Heart left ventricle (tissue), 13 donors: ENCODE measurements at regions not wholly inside any gene's neighbourhood (a gene's known extent, or its start where the extent isn't known, plus 50 kb on each side); places are given as distances from the start of the nearest gene placed in this dataset.

ENCODE experiments used
- CTCF ChIP-seq, 12 donors: fragments of 200-600 bp; sonication (generic) in 4 of 12; IDR thresholded peaks; one replicate each; pipeline versions ENCODE4 v1.5.0 to v1.8.0; 2018 to 2022; ENCODE audit warnings: antibody characterized with exemption in 12 of 12, mild to moderate bottlenecking in 5 of 12
- POLR2A ChIP-seq, 2 donors: fragments of 450-650 bp; IDR thresholded peaks; one replicate each; pipeline ENCODE4 v1.6.1; 2017; ENCODE audit warnings: antibody characterized with exemption in 2 of 2, mild to moderate bottlenecking in 2 of 2, moderate library complexity in 2 of 2
- donor health status: ischemic (EF 13 %, LVEDD 7.1; RV severe dilation, severe dysfunction).
- donor health status: DM: no; HTN: yes; CAD: no.
- donor health status: DM: no; HTN: no; CAD: no.
- donor health status: ischemic (EF 25% LVEDD 6.9; RV normal size, moderate dysfunction).
- donor health status: ischemic (EF 25% LVEDD 5.7; RV mildly dilated, moderate dysfunction).
- donor health status: ischemic (EF 35%, LVEDD 5.7; RV mildly dilated, moderate dysfunction).
- donor health status: nonischemic (EF 11% LVEDD 7.7; RV severe dilation, severe dysfunction).
- donor health status: DM: yes; HTN: yes; CAD: no.
- donor health status: PGD.
- donor health status: ischemic (EF 29% LVEDD 5.4; RV normal size, mild dysfunction).
- donor health status: nonischemic (EF 23%, LVEDD 6.1; RV moderate dilation, normal function).

GRCh38 chr3:187544326-187544725 is 125.9 kb downstream of the SST start:
- TF ChIP-seq CTCF (IDR thresholded peaks at IDR 0.05) = no peak
- TF ChIP-seq POLR2A (IDR thresholded peaks at IDR 0.05) = no peak
